K562 (cell line): ENCODE measurements at regions not wholly inside any gene's neighbourhood (a gene's known extent, or its start where the extent isn't known, plus 50 kb on each side); places are given as distances from the start of the nearest gene placed in this dataset.

Experiments
- POLR3A ChIP-seq: IDR thresholded peaks from 2 replicates; pipeline ENCODE4 v1.6.1; 2011; ENCODE audit warnings: borderline replicate concordance, mild to moderate bottlenecking, moderate library complexity; ENCODE audit not compliant: insufficient read length, insufficient read depth; ENCODE audit errors: extremely low read depth
- ZBTB40 ChIP-seq, 2 experiments: fragments of 450-650 bp in 1 of 2; sonication (generic) in 1 of 2; formaldehyde crosslinking in 1 of 2; IDR thresholded peaks; 2 replicates each; pipeline versions ENCODE4 v1.7.1 to v1.9.0; 2016 to 2022; ENCODE audit warnings: inconsistent platforms in 1 of 2, mild to moderate bottlenecking in 1 of 2, missing genetic modification reagents in 1 of 2

DNA sequence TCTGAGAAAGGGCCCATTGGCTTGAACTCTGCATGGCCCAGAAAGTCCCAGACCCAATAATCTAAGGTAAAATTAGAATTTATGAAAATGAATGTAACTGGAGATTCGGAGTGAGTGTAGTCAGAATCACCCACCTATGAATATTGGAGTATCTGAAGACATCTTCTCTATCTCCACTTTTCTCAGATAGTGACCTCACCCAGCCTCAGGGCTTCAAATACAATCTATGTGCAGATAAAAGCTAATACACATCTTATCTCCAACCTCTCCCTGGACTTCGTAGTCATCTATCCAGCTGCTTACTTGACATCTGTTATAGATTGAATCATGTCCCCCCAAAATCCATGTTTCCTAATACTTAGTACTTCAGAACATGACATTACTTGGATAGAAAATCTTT, 263.2 kb downstream of the RAD51AP2 start (continued):
- TF ChIP-seq ZBTB40 (IDR thresholded peaks at IDR 0.05) (no peak), ZBTB40 (CRISPR knock-in tag; IDR thresholded peaks at IDR 0.05) (no peak), POLR3A (no peak)
